AG04449 (cell line): ENCODE measurements at regions not wholly inside any gene's neighbourhood (a gene's known extent, or its start where the extent isn't known, plus 50 kb on each side); places are given as distances from the start of the nearest gene placed in this dataset.

Source experiments
- CTCF ChIA-PET: fragments of 350-600 bp; formaldehyde crosslinking; extraction: SDS; loops from one replicate; lab custom pipeline; 2021; ENCODE audit warnings: antibody characterized with exemption; lab: Yijun Ruan, JAX
- POLR2A ChIA-PET: fragments of 400-600, 350-600 bp; formaldehyde crosslinking; extraction: SDS; loops from one replicate; lab custom pipeline; 2020; ENCODE audit warnings: antibody characterized with exemption, inconsistent platforms; lab: Yijun Ruan, JAX
- DNase-seq: peaks from one replicate; pipeline ENCODE4 v3.0.0-alpha.2; 2010; ENCODE audit warnings: low read depth, low spot score
- H3K4me3 ChIP-seq: 2 replicates; pipeline ENCODE4 v1.5.1; 2011; ENCODE audit warnings: low read depth, mild to moderate bottlenecking, control low read depth, low read length
- TF ChIP-seq, protein P1 (sequence below): IDR thresholded peaks from one replicate; pipeline ENCODE4 v1.5.1; 2011; ENCODE audit warnings: mild to moderate bottlenecking, moderate library complexity, low read length, control low read depth, inconsistent platforms; ENCODE audit not compliant: insufficient read depth; ENCODE audit errors: missing control alignments

DNA sequence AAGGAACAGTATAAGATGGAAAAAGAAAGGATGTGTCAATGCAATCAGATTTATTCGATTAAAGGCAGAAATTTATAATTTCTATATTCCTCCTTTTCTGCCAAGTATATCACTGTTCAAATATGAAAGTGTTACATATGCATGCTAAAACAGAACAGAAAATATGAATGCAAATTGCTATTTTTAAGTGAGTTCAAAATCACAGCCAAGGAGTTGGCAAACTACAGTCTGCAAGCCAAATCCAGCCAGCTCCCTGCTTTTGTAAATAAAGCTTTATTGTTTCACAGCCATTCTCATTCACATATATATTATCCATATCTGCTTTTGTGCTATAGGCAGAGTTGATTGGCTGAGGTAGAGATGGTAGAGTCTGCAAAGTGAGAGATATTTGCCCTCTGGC, 747.2 kb downstream of the ANKRD7 start:
- TF ChIP-seq, protein P1, sequence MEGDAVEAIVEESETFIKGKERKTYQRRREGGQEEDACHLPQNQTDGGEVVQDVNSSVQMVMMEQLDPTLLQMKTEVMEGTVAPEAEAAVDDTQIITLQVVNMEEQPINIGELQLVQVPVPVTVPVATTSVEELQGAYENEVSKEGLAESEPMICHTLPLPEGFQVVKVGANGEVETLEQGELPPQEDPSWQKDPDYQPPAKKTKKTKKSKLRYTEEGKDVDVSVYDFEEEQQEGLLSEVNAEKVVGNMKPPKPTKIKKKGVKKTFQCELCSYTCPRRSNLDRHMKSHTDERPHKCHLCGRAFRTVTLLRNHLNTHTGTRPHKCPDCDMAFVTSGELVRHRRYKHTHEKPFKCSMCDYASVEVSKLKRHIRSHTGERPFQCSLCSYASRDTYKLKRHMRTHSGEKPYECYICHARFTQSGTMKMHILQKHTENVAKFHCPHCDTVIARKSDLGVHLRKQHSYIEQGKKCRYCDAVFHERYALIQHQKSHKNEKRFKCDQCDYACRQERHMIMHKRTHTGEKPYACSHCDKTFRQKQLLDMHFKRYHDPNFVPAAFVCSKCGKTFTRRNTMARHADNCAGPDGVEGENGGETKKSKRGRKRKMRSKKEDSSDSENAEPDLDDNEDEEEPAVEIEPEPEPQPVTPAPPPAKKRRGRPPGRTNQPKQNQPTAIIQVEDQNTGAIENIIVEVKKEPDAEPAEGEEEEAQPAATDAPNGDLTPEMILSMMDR = no peak
- no peak overlapping the region for H3K4me3 ChIP-seq
- CTCF ChIA-PET = no interaction called here
- POLR2A ChIA-PET = no interaction called here
- DNase-seq = no peak

GRCh38 chr7:118974836-118975235, 750.3 kb downstream of the ANKRD7 start:
- TF ChIP-seq, protein P1 = no peak
- DNase-seq = no peak
- no peak overlapping the region for H3K4me3 ChIP-seq
- CTCF ChIA-PET = no interaction called here
- POLR2A ChIA-PET = no interaction called here

DNA sequence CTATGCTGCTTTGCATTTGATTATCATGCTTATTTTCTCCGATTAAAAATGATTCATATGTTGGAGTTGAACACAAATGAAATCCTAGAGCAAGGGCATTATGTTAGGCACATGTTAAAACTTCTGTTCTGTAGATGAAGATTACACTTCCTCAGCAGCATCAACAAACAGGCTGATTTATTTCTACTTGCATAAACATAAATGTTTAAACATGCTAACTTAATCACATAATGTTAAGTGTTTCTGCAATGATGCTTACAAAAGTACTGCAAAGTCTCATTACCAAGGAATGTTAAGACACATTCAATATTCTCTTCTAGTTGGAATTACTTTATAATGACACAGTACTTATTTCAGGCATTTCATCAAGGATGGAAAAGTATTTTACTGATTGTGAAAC, 770.8 kb downstream of the ANKRD7 start:
- no peak overlapping the region for H3K4me3 ChIP-seq
- ChIA-PET POLR2A (no interaction called here), CTCF (no interaction called here)
- DNase-seq = no peak
- TF ChIP-seq, protein P1 = no peak

DNA sequence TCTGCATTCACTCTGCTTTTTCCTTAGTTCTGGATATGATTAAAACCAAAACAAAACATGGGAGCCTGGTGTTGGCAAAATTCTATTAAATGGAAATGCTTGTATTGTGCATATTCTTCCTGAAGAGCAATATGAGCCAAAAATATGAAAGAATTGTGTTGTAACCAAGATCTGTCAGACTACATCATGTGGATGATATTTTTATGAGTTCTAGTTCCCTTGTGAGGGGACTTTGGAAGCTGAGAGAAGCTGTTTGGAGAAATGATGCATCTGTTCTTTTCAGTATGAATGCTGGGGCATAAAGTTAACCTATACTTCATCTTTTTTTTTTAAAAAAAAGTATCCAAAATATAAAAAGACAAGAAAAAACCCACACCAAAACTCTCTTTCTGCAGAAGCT, 782.7 kb downstream of the ANKRD7 start:
- ChIA-PET POLR2A (no interaction called here), CTCF (no interaction called here)
- TF ChIP-seq, protein P1 = no peak
- no peak overlapping the region for H3K4me3 ChIP-seq
- no peak for DNase-seq

DNA sequence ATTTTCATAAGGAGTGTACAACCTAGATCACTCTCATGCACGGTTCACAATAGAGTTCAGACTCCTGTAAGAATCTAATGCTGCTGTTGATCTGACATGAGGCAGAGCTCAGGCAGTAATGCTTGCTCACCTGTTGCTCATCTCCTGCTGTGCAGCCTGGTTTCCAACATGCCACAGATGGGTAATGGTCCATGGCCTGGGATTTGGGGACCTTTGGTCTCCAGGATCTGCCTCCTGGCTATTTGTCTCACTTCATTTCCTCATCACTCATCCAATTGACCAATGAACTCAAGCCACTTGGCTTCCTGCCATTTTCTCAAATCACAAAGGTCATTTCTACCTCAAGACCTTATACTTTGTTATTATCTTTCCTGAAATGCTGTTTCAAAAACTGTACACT, 786.1 kb downstream of the ANKRD7 start:
- no peak for DNase-seq
- ChIA-PET CTCF (no interaction called here), POLR2A (no interaction called here)
- TF ChIP-seq, protein P1 = no peak
- no peak overlapping the region for H3K4me3 ChIP-seq

GRCh38 chr7:119026391-119026790, 801.9 kb downstream of the ANKRD7 start:
- no peak for DNase-seq
- ChIA-PET POLR2A (no interaction called here), CTCF (no interaction called here)
- H3K4me3 ChIP-seq = no peak overlapping the region
- TF ChIP-seq, protein P1 = no peak
